ENCODE measurements at regions not wholly inside any gene's neighbourhood (a gene's known extent, or its start where the extent isn't known, plus 50 kb on each side); places are given as distances from the start of the nearest gene placed in this dataset.

GRCh38 chr1:185400052-185400451, 83.0 kb upstream of the IVNS1ABP start:
- no peak for DNase-seq (ENCODE audit: low read depth, low spot score)
- no peak overlapping the region for H3K4me3 Mint-ChIP-seq
- peaks cover 2% of the 10 kb centered on the region for H3K9me3 Mint-ChIP-seq
- H3K4me1 Mint-ChIP-seq: peaks cover 16% of the 10 kb centered on the region
- TF ChIP-seq, protein P1, sequence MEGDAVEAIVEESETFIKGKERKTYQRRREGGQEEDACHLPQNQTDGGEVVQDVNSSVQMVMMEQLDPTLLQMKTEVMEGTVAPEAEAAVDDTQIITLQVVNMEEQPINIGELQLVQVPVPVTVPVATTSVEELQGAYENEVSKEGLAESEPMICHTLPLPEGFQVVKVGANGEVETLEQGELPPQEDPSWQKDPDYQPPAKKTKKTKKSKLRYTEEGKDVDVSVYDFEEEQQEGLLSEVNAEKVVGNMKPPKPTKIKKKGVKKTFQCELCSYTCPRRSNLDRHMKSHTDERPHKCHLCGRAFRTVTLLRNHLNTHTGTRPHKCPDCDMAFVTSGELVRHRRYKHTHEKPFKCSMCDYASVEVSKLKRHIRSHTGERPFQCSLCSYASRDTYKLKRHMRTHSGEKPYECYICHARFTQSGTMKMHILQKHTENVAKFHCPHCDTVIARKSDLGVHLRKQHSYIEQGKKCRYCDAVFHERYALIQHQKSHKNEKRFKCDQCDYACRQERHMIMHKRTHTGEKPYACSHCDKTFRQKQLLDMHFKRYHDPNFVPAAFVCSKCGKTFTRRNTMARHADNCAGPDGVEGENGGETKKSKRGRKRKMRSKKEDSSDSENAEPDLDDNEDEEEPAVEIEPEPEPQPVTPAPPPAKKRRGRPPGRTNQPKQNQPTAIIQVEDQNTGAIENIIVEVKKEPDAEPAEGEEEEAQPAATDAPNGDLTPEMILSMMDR (conservative IDR thresholded peaks at IDR 0.05): no peak
- H3K27ac Mint-ChIP-seq (ENCODE audit: unreplicated experiment): no peak overlapping the region
- H3K27me3 Mint-ChIP-seq (ENCODE audit: low read depth): no peaks in the 10 kb centered on the region
- no peaks in the 10 kb centered on the region for H3K36me3 Mint-ChIP-seq (ENCODE audit: low read depth)

GRCh38 chr1:185398599-185398998, 81.6 kb upstream of the IVNS1ABP start:
- Mint-ChIP-seq H3K4me3 (no peak overlapping the region), H3K27ac (ENCODE audit: unreplicated experiment) (no peak overlapping the region), H3K36me3 (ENCODE audit: low read depth) (no peaks in the 10 kb centered on the region), H3K27me3 (ENCODE audit: low read depth) (no peaks in the 10 kb centered on the region), H3K9me3 (peaks cover 2% of the 10 kb centered on the region), H3K4me1 (peaks cover 13% of the 10 kb centered on the region)
- DNase-seq (ENCODE audit: low read depth, low spot score): no peak
- TF ChIP-seq, protein P1 (conservative IDR thresholded peaks at IDR 0.05): no peak

DNA sequence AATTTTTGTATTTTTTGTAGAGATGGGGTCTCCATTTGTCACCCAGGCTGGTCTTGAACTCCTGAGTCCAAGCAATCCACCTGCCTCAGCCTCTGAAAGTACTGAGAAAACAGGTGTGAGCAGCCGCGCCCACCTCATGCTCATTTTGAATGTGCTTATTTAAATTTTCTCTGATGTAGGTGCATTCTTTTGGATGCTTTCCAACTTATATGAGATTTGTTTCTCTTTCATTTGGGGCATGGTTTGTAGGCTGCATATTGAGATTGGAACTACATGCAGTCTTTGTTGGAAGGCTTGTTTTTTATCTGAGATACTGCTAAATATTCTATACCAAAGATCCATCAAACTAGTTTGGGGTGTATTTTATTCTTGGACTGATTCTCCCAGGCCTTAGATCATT, 81.0 kb upstream of the IVNS1ABP start:
- H3K4me1 Mint-ChIP-seq: peaks cover 8% of the 10 kb centered on the region
- H3K4me3 Mint-ChIP-seq: no peak overlapping the region
- H3K36me3 Mint-ChIP-seq (ENCODE audit: low read depth): no peaks in the 10 kb centered on the region
- no peak for DNase-seq (ENCODE audit: low read depth, low spot score)
- TF ChIP-seq, protein P1 (conservative IDR thresholded peaks at IDR 0.05): no peak
- peaks cover 2% of the 10 kb centered on the region for H3K9me3 Mint-ChIP-seq
- no peak overlapping the region for H3K27ac Mint-ChIP-seq (ENCODE audit: unreplicated experiment)
- H3K27me3 Mint-ChIP-seq (ENCODE audit: low read depth): no peaks in the 10 kb centered on the region

DNA sequence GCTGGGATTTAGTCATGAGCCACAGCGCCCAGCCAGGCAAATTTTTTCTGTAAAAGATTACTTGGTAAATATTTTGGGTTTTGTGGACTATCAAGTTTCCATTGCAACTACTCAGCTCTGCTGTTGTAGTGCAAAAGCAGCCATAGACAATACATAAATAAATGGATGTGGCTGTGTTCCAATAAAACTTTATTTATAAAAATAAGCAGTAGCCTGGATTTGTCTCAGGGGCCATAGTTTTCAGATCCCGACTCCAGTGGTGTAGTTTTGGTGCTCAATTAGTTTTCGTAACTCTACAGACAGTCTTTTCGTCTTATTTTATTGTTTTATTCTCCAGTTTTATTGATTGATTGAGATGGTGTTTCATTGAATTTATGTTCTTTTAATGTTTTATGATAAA, 80.1 kb upstream of the IVNS1ABP start:
- TF ChIP-seq, protein P1 (conservative IDR thresholded peaks at IDR 0.05): no peak
- peaks cover 3% of the 10 kb centered on the region for H3K4me1 Mint-ChIP-seq
- H3K4me3 Mint-ChIP-seq: no peak overlapping the region
- H3K27me3 Mint-ChIP-seq (ENCODE audit: low read depth): no peaks in the 10 kb centered on the region
- peaks cover 2% of the 10 kb centered on the region for H3K9me3 Mint-ChIP-seq
- no peak for DNase-seq (ENCODE audit: low read depth, low spot score)
- H3K27ac Mint-ChIP-seq (ENCODE audit: unreplicated experiment): no peak overlapping the region
- H3K36me3 Mint-ChIP-seq (ENCODE audit: low read depth): no peaks in the 10 kb centered on the region

DNA sequence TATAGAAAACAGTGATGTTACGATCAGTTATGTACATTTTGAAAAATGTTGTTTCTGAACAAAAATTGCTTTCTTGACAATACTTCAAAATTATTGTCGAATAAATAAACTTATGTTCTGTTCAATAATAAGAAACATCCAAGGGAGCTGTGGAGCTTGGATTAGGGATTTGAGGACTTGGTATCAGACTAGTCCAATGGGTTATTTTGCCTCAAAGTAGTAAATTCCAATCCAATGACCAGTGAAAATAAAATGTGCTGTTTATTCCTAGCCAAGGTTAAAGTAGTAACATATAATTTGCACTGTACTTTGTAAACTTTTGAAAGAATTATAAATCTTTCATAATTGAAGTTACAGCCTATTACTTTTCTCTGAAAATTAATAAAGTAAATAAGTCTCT, 79.1 kb upstream of the IVNS1ABP start:
- no peaks in the 10 kb centered on the region for H3K27me3 Mint-ChIP-seq (ENCODE audit: low read depth)
- H3K4me3 Mint-ChIP-seq: no peak overlapping the region
- no peak for DNase-seq (ENCODE audit: low read depth, low spot score)

More for the DNA sequence above, 79.1 kb upstream of the IVNS1ABP start:
- peaks cover 2% of the 10 kb centered on the region for H3K4me1 Mint-ChIP-seq
- TF ChIP-seq, protein P1 (conservative IDR thresholded peaks at IDR 0.05): no peak
- peaks cover 1% of the 10 kb centered on the region for H3K9me3 Mint-ChIP-seq
- H3K36me3 Mint-ChIP-seq (ENCODE audit: low read depth): no peaks in the 10 kb centered on the region
- no peak overlapping the region for H3K27ac Mint-ChIP-seq (ENCODE audit: unreplicated experiment)
